ENCODE measurements at regions not wholly inside any gene's neighbourhood (a gene's known extent, or its start where the extent isn't known, plus 50 kb on each side); places are given as distances from the start of the nearest gene placed in this dataset.

GRCh38 chrX:39835776-39836175 is 262.0 kb downstream of the BCOR start:
- H3K23me2 ChIP-seq (ENCODE audit: insufficient read length, low read depth, low read length, poor library complexity, severe bottlenecking), result no peaks in the 10 kb centered on the region
- H2BK15ac ChIP-seq (ENCODE audit: low read depth, low read length), result no peak overlapping the region
- no peak overlapping the region for H2BK12ac ChIP-seq (ENCODE audit: insufficient read length, low read depth, low read length)
- no peak overlapping the region for H3K14ac ChIP-seq (ENCODE audit: insufficient read depth, low read length)
- no peak overlapping the region for H2AFZ ChIP-seq (ENCODE audit: low read length)
- H3K4me1 ChIP-seq (ENCODE audit: insufficient read depth, low read length), result no peaks in the 10 kb centered on the region
- Mint-ChIP-seq H3K9me3 (peaks cover 42 to 65% of the 10 kb centered on the region in 2 experiments), H3K4me3 (no peak overlapping the region), H3K36me3 (ENCODE audit: insufficient read depth in 1 of 3, low read depth in 3 of 3) (peaks cover 0 to 7% (median 0%) of the 10 kb centered on the region in 3 experiments), H3K4me1 (peaks cover 3 to 6% of the 10 kb centered on the region in 2 experiments; a peak in 3 of 4 replicates), H3K27me3 (ENCODE audit: low read depth) (peaks cover 2% of the 10 kb centered on the region; the same call in 1 of the 2 replicates), H3K27ac (no peak overlapping the region)
- H3K18ac ChIP-seq (ENCODE audit: insufficient read length, low read depth, low read length), result no peak overlapping the region
- H4K91ac ChIP-seq (ENCODE audit: insufficient read length, low read depth, low read length), result no peak overlapping the region
- H3K9ac ChIP-seq (ENCODE audit: extremely low read depth, insufficient read length, low read length), result no peak overlapping the region
- no peak overlapping the region for H2BK120ac ChIP-seq (ENCODE audit: low read depth, low read length, poor library complexity, severe bottlenecking)
- H3K4ac ChIP-seq (ENCODE audit: low read depth, low read length), result no peak overlapping the region
- no peak overlapping the region for H3K23ac ChIP-seq (ENCODE audit: insufficient read length, low read depth, low read length)
- no peak overlapping the region for H2AK5ac ChIP-seq (ENCODE audit: insufficient read length, low read length)
- H2BK5ac ChIP-seq (ENCODE audit: insufficient read length, low read length), result no peak overlapping the region
- no peak overlapping the region for H3T11ph ChIP-seq (ENCODE audit: low read length)
- no peak overlapping the region for H4K8ac ChIP-seq (replicated peaks; ENCODE audit: insufficient read length, low read depth, low read length)
- no peak overlapping the region for H2BK20ac ChIP-seq (ENCODE audit: low read depth, low read length, poor library complexity, severe bottlenecking)
- no CpG with 5 or more reads among the region's 1 CpG for WGBS (ENCODE audit: extremely low coverage, insufficient read length, low lambda C conversion rate)
- no peaks in the 10 kb centered on the region for H3K9me3 ChIP-seq (ENCODE audit: control insufficient read depth, low read depth, low read length)
- peaks cover 1% of the 10 kb centered on the region; the same call in 1 of the 2 replicates for H3K27me3 ChIP-seq (ENCODE audit: insufficient read depth, low read length)
- no peaks in the 10 kb centered on the region for H3K79me1 ChIP-seq (ENCODE audit: insufficient read depth, low read depth, low read length, poor library complexity, severe bottlenecking)
- H3K27ac ChIP-seq (ENCODE audit: insufficient read length, low read depth, low read length), result no peak overlapping the region
- no peak overlapping the region for H3K56ac ChIP-seq (ENCODE audit: insufficient read length, low read depth, low read length)
- no peak for DNase-seq
- H4K5ac ChIP-seq (ENCODE audit: insufficient read length, low read depth, low read length), result no peak overlapping the region
- H3K4me2 ChIP-seq (ENCODE audit: insufficient read depth, insufficient read length, low read length), result no peak overlapping the region
- TF ChIP-seq CTCF (conservative IDR thresholded peaks at IDR 0.05), result no peak
- H4K20me1 ChIP-seq (ENCODE audit: control insufficient read depth, insufficient read depth, insufficient read length), result no peaks in the 10 kb centered on the region
- no peaks in the 10 kb centered on the region for H3K79me2 ChIP-seq (ENCODE audit: insufficient read depth, low read length)

All from H9 (cell line).